A549 (cell line): ENCODE measurements at regions not wholly inside any gene's neighbourhood (a gene's known extent, or its start where the extent isn't known, plus 50 kb on each side); places are given as distances from the start of the nearest gene placed in this dataset.
A peak's percentile ranks its signal among the peaks of the same experiment; 100 is the strongest.
"Not testable (repeated sequence)": the region's sequence is repeated elsewhere in the genome, so short reads cannot be mapped to it uniquely, and the experiment has no call there.

Experiments
- ATAC-seq, 2 experiments: fragments of 200-7000 bp in 1 of 2; fragments of >200 bp in 1 of 2; cut with Nextera tagmentation in 1 of 2; cut with Tn5 transposase in 1 of 2; 3 replicates each; pipeline versions ENCODE4 v1.8.0 to v1.9.1; 2018 to 2020; ENCODE audit warnings: mild to moderate bottlenecking in 1 of 2, moderate library complexity in 1 of 2
- CTCF ChIA-PET: fragments of 300-600 bp; sonication (Branson Sonifier 250); formaldehyde crosslinking; extraction: SDS; loops from one replicate; lab custom pipeline; 2021; ENCODE audit warnings: antibody characterized with exemption, inconsistent platforms; lab: Yijun Ruan, JAX
- POLR2A ChIA-PET: fragments of 350-600 bp; formaldehyde crosslinking; extraction: SDS; loops from one replicate; lab custom pipeline; 2021; ENCODE audit warnings: antibody characterized with exemption, inconsistent platforms; lab: Yijun Ruan, JAX
- DNase-seq, 2 experiments: peaks; one replicate each; pipeline versions ENCODE4 v3.0.0 to v3.0.0-alpha.2; 2011 to 2016; ENCODE audit warnings: low read depth in 1 of 2, low spot score in 1 of 2
- FAIRE-seq: peaks from 2 replicates; lab custom pipeline; 2011; peaks lifted over from hg19 to GRCh38; lab: Jason Lieb, UNC
- H3K27ac ChIP-seq, 2 experiments: fragments of >200 bp; sonication (Bioruptor Twin); formaldehyde crosslinking; 3 replicates each; pipeline ENCODE4 v1.5.1; 2016 to 2017
- H3K4me1 ChIP-seq: fragments of >200 bp; sonication (Bioruptor Twin); formaldehyde crosslinking; 3 replicates; pipeline ENCODE4 v1.6.1; 2016
- H3K4me2 ChIP-seq: fragments of >200 bp; sonication (Bioruptor Twin); formaldehyde crosslinking; 3 replicates; pipeline ENCODE4 v1.6.1; 2016
- H3K4me3 ChIP-seq: fragments of >200 bp; sonication (Bioruptor Twin); formaldehyde crosslinking; 3 replicates; pipeline ENCODE4 v1.5.1; 2016
- H3K9me3 ChIP-seq: fragments of >200 bp; sonication (Bioruptor Twin); formaldehyde crosslinking; 3 replicates; pipeline ENCODE4 v1.6.1; 2016
- BHLHE40 ChIP-seq: IDR thresholded peaks from 2 replicates; pipeline ENCODE4 v1.6.1; 2012; ENCODE audit warnings: low read depth, low read length, inconsistent platforms
- CHD4 ChIP-seq: fragments of 200-600 bp; sonication (generic); IDR thresholded peaks from 2 replicates; pipeline ENCODE4 v1.6.1; 2016; ENCODE audit warnings: antibody characterized with exemption, mild to moderate bottlenecking, borderline replicate concordance
- EHF ChIP-seq: fragments of 250-450 bp; sonication (Bioruptor Pico); IDR thresholded peaks from 2 replicates; pipeline ENCODE4 v1.5.0; 2020; ENCODE audit warnings: mild to moderate bottlenecking
- ESRRA ChIP-seq: fragments of 150-350 bp; IDR thresholded peaks from 2 replicates; pipeline ENCODE4 v1.6.1; 2014; ENCODE audit warnings: mild to moderate bottlenecking, low read length, borderline replicate concordance
- FOSB ChIP-seq: fragments of 250-450 bp; sonication (Bioruptor Pico); IDR thresholded peaks from 2 replicates; pipeline ENCODE4 v1.5.0; 2020; ENCODE audit warnings: mild to moderate bottlenecking, moderate library complexity
- FOSL2 ChIP-seq, 2 experiments: fragments of 450-650 bp in 1 of 2; fragments of >200 bp in 1 of 2; sonication (Bioruptor Twin) in 1 of 2; formaldehyde crosslinking; IDR thresholded peaks; 2 replicates each; pipeline versions ENCODE4 v1.5.0 to v1.6.1; 2016 to 2020; ENCODE audit warnings: mild to moderate bottlenecking in 1 of 2, moderate library complexity in 1 of 2
- HDAC2 ChIP-seq: fragments of 200-600 bp; sonication (generic); IDR thresholded peaks from 2 replicates; pipeline ENCODE4 v1.6.1; 2016
- HOXB13 ChIP-seq: fragments of 250-450 bp; sonication (Bioruptor Pico); IDR thresholded peaks from 2 replicates; pipeline ENCODE4 v1.5.0; 2020; ENCODE audit warnings: low read depth, mild to moderate bottlenecking, moderate library complexity
- JUNB ChIP-seq: fragments of >200 bp; sonication (Bioruptor Twin); formaldehyde crosslinking; IDR thresholded peaks from 2 replicates; pipeline ENCODE4 v1.6.1; 2016
- KDM5A ChIP-seq: fragments of 200-600 bp; sonication (generic); IDR thresholded peaks from 2 replicates; pipeline ENCODE4 v1.6.1; 2016; ENCODE audit warnings: antibody characterized with exemption, mild to moderate bottlenecking
- MAFK ChIP-seq: fragments of 450-650 bp; IDR thresholded peaks from 2 replicates; pipeline ENCODE4 v1.6.1; 2014; ENCODE audit not compliant: partially characterized antibody
- NPAS2 ChIP-seq: fragments of 250-450 bp; sonication (Bioruptor Pico); IDR thresholded peaks from 2 replicates; pipeline ENCODE4 v1.8.0; 2022; ENCODE audit warnings: mild to moderate bottlenecking, moderate library complexity, borderline replicate concordance
- POLR2AphosphoS2 ChIP-seq: conservative IDR thresholded peaks from 2 replicates; pipeline ENCODE4 v1.6.1; 2012; ENCODE audit warnings: low read length, improper control_type of control experiment, inconsistent platforms
- RNF2 ChIP-seq: fragments of 200-600 bp; sonication (generic); IDR thresholded peaks from 2 replicates; pipeline ENCODE4 v1.6.1; 2016; ENCODE audit warnings: low read depth, mild to moderate bottlenecking, antibody characterized with exemption, moderate library complexity, borderline replicate concordance
- TFCP2L1 ChIP-seq: fragments of 250-450 bp; sonication (Bioruptor Pico); IDR thresholded peaks from 2 replicates; pipeline ENCODE4 v1.5.0; 2021; ENCODE audit warnings: mild to moderate bottlenecking
- ZC3H11A ChIP-seq: fragments of 450-650 bp; IDR thresholded peaks from 2 replicates; pipeline ENCODE4 v1.6.1; 2014; ENCODE audit warnings: antibody characterized with exemption, mild to moderate bottlenecking
- ZSCAN20 ChIP-seq: fragments of 250-450 bp; sonication (Bioruptor Pico); IDR thresholded peaks from 2 replicates; pipeline ENCODE4 v1.8.0; 2022; ENCODE audit warnings: mild to moderate bottlenecking, moderate library complexity
- WGBS: methylation state at CpG from one replicate; pipeline ENCODE4 v1.1.6; 2017; ENCODE audit errors: missing lambda C conversion rate; 5-methylcytosine and 5-hydroxymethylcytosine counted together
- TF ChIP-seq, protein P1 (sequence below): IDR thresholded peaks from 2 replicates; pipeline ENCODE4 v1.6.1; 2012; ENCODE audit warnings: low read depth, borderline replicate concordance
- TF ChIP-seq, protein P2 (sequence below): fragments of 250-450 bp; sonication (Bioruptor Pico); IDR thresholded peaks from 2 replicates; pipeline ENCODE4 v1.5.0; 2020; ENCODE audit warnings: low read depth, mild to moderate bottlenecking, moderate library complexity
- TF ChIP-seq, protein P3 (sequence below): IDR thresholded peaks from 2 replicates; pipeline ENCODE4 v1.6.1; 2012
- TF ChIP-seq, protein P4 (sequence below): fragments of 150-350 bp; IDR thresholded peaks from 2 replicates; pipeline ENCODE4 v1.6.1; 2014; ENCODE audit warnings: low read depth, mild to moderate bottlenecking, low read length

DNA sequence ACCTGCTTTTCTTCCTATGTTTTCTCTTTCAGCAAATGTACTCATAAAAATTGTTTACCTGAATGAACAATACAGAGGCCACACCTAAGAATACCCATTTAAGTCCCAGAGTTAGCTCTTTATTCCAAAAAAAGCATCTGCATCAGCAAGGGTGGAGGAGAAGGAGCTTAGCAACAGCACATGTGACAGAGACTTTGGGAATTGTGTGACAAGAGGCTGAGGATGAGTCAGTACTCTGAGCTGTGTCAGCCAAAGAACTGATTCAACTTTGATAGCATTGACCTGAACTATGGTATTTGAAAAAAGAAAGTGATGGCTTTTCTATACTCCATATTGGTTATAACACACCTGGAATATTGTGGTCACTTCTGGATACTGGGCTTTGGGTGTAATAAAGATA, 162.7 kb downstream of the ZNF648 start:
- CTCF ChIA-PET, result no interaction called here
- H3K27ac ChIP-seq, result no peak overlapping the region
- ATAC-seq, result no peak
- POLR2A ChIA-PET, result no interaction called here
- no peak overlapping the region for H3K4me2 ChIP-seq
- no peaks in the 10 kb centered on the region for H3K9me3 ChIP-seq
- DNase-seq, result no peak
- H3K4me1 ChIP-seq, result no peaks in the 10 kb centered on the region
- no peak for FAIRE-seq
- TF ChIP-seq, protein P1, sequence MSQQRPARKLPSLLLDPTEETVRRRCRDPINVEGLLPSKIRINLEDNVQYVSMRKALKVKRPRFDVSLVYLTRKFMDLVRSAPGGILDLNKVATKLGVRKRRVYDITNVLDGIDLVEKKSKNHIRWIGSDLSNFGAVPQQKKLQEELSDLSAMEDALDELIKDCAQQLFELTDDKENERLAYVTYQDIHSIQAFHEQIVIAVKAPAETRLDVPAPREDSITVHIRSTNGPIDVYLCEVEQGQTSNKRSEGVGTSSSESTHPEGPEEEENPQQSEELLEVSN, result no peak
- TF ChIP-seq ESRRA (no peak), FOSB (CRISPR knock-in tag) (no peak)
- TF ChIP-seq, protein P2, sequence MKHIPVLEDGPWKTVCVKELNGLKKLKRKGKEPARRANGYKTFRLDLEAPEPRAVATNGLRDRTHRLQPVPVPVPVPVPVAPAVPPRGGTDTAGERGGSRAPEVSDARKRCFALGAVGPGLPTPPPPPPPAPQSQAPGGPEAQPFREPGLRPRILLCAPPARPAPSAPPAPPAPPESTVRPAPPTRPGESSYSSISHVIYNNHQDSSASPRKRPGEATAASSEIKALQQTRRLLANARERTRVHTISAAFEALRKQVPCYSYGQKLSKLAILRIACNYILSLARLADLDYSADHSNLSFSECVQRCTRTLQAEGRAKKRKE, result no peak
- no peak overlapping the region for H3K4me3 ChIP-seq

DNA sequence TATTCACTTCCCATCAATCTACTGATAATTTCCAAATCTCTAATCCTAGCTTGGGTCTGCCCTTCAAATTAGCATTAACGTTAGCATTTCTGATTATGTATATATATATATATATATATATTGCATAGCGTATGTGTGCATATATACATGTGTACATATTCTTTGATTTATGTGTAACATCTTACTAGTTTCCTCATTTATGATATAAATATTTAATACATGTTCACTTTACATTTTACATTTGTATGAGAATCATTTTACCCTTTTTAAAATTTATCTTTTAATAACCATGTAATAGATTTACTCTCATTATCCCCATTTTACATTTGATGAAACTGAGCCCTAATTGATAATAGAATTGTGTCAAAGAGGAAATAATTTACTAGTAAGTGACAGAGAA, 164.7 kb downstream of the ZNF648 start:
- POLR2A ChIA-PET, result no interaction called here

DNA sequence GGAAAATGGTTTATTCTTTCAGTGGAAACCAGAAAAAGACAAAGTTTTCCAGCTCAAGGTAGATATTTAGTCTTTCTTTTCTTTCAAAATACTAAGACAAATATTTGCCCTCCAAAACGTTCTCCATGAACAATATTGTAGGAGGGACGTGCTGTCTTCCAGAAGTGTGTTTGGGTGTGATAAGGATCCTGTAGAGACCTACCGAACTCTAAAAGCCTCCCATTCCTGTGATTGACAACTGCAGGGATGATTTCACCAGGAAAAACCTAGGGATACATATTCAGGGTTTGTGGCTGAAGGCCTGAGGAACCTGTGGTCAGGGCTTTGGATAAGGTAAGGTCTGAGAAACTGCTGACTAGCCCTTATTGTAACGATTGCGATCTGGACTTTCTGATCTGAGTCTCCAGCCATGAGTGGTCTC, 167.1 kb downstream of the ZNF648 start:
- ChIA-PET CTCF (no interaction called here), POLR2A (no interaction called here)
- Histone ChIP-seq H3K27ac (no peak overlapping the region), H3K4me2 (no peak overlapping the region), H3K4me3 (no peak overlapping the region), H3K9me3 (no peaks in the 10 kb centered on the region), H3K4me1 (no peaks in the 10 kb centered on the region)
- peak; percentile 80 for TF ChIP-seq MAFK
- TF ChIP-seq ZSCAN20 (CRISPR knock-in tag), result no peak
- TF ChIP-seq, protein P1, result no peak
- 4% methylated on average over 5 of the region's 5 CpGs for WGBS
- no peak for FAIRE-seq
- no peak for DNase-seq
- ATAC-seq, result no peak

More for the DNA sequence above, 164.7 kb downstream of the ZNF648 start:
- Histone ChIP-seq H3K27ac (no peak overlapping the region), H3K4me1 (no peaks in the 10 kb centered on the region), H3K4me3 (no peak overlapping the region), H3K9me3 (no peaks in the 10 kb centered on the region), H3K4me2 (no peak overlapping the region)
- WGBS, result 2% methylated on average over 2 of the region's 2 CpGs
- DNase-seq (no peak), ATAC-seq (no peak), FAIRE-seq (no peak)
- CTCF ChIA-PET, result no interaction called here
- TF ChIP-seq POLR2AphosphoS2, result no peak
- no peak for TF ChIP-seq NPAS2
- no peak for TF ChIP-seq HOXB13 (CRISPR knock-in tag)
- TF ChIP-seq KDM5A, result no peak
- TF ChIP-seq, protein P3, sequence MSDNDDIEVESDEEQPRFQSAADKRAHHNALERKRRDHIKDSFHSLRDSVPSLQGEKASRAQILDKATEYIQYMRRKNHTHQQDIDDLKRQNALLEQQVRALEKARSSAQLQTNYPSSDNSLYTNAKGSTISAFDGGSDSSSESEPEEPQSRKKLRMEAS, result no peak
- TF ChIP-seq JUNB, result no peak
- TF ChIP-seq HDAC2, result no peak
- TF ChIP-seq CHD4, result no peak
- no peak for TF ChIP-seq FOSB (CRISPR knock-in tag)
- no peak for TF ChIP-seq FOSL2 (IDR thresholded peaks at IDR 0.05)
- TF ChIP-seq FOSL2 (CRISPR knock-in tag; IDR thresholded peaks at IDR 0.05), result no peak

DNA sequence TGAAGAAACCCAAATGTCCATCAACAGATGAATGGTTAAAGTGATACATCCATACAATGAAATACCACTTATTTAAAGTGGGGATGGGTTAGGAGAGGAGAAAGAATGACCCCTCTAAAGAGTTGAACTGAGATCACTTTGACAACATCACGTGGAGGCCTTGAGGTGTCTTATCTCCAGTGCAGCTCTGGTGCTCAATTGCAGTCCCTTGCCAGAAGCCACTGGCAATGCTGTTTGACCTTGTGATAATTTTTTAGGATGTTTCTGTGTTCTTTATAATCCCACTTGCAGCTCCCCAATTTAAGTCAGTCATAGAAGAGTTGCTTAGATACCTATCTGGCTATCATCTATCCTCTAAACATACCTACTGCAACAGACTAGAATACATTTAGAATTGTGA, 167.6 kb downstream of the ZNF648 start:
- ATAC-seq (no peak), FAIRE-seq (no peak), DNase-seq (no peak)
- POLR2A ChIA-PET, result no interaction called here
- H3K9me3 ChIP-seq, result no peaks in the 10 kb centered on the region
- TF ChIP-seq RNF2, result no peak
- TF ChIP-seq HOXB13 (CRISPR knock-in tag), result no peak
- no peak for TF ChIP-seq BHLHE40
- TF ChIP-seq, protein P3, result no peak
- TF ChIP-seq EHF (CRISPR knock-in tag), result no peak
- TF ChIP-seq, protein P4, sequence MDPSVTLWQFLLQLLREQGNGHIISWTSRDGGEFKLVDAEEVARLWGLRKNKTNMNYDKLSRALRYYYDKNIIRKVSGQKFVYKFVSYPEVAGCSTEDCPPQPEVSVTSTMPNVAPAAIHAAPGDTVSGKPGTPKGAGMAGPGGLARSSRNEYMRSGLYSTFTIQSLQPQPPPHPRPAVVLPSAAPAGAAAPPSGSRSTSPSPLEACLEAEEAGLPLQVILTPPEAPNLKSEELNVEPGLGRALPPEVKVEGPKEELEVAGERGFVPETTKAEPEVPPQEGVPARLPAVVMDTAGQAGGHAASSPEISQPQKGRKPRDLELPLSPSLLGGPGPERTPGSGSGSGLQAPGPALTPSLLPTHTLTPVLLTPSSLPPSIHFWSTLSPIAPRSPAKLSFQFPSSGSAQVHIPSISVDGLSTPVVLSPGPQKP, result no peak
- no peak for TF ChIP-seq TFCP2L1 (CRISPR knock-in tag)
- TF ChIP-seq ZC3H11A, result no peak
- CTCF ChIA-PET, result no interaction called here
- H3K4me1 ChIP-seq, result no peaks in the 10 kb centered on the region
- H3K4me2 ChIP-seq, result no peak overlapping the region
- H3K27ac ChIP-seq, result no peak overlapping the region
- WGBS, result 0% methylated on average over 1 of the region's 1 CpG
- H3K4me3 ChIP-seq, result no peak overlapping the region

DNA sequence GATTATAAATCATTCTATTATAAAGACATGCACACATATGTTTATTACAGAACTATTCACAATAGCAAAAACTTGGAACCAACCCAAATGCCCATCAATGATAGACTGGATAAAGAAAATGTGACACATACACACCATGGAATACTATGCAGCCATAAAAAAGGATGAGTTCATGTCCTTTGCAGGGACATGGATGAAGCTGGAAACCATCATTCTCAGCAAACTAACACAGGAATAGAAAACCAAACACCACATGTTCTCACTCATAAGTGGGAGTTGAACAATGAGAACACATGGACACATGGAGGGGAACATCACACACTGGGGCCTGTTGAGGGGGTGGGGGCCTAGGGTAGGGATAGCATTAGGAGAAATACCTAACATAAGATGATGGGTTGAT, 168.4 kb downstream of the ZNF648 start:
- POLR2A ChIA-PET, FAIRE-seq: not testable (repeated sequence)

More for the DNA sequence above, 168.4 kb downstream of the ZNF648 start:
- H3K27ac ChIP-seq, H3K9me3 ChIP-seq, H3K4me1 ChIP-seq, ATAC-seq, CTCF ChIA-PET, H3K4me2 ChIP-seq, H3K4me3 ChIP-seq, DNase-seq: not testable (repeated sequence)
